ENCODE measurements at regions not wholly inside any gene's neighbourhood (a gene's known extent, or its start where the extent isn't known, plus 50 kb on each side); places are given as distances from the start of the nearest gene placed in this dataset.

- TF ChIP-seq POLR2AphosphoS5 (IDR thresholded peaks at IDR 0.05; ENCODE audit: borderline replicate concordance, low read depth, low read length) (no peak), EZH2 (IDR thresholded peaks at IDR 0.05) (no peak), FOXP2 (optimal IDR thresholded peaks at IDR 0.05; ENCODE audit: control extremely low read depth, extremely low read length, insufficient read depth) (no peak)
Observed at GRCh38 chr15:35184646-35185045, 99.6 kb upstream of the NANOGP8 start.

Measured in SK-N-MC (cell line).